ENCODE measurements at regions not wholly inside any gene's neighbourhood (a gene's known extent, or its start where the extent isn't known, plus 50 kb on each side); places are given as distances from the start of the nearest gene placed in this dataset.
"Not testable (repeated sequence)": the region's sequence is repeated elsewhere in the genome, so short reads cannot be mapped to it uniquely, and the experiment has no call there.

DNA sequence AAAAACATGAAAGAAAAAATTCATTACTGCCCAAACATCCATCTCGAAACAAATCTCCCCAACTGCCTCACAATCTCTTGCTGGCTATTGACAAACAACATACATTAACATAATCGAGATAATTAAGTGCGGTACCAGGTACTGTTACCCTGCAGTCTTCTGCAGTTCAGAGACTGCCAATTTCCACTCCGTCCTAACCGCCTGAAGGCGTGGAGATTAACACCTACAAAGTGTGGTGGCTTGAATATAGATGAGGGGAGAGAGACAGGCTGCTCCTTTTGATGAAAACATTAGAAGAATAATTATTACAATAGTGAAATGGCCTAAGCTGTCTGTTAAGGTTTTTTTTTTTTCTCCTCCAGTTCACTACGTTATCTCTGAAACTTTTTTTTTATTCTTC is 258.9 kb upstream of the SOX4 start:
- DNase-seq, result no peak

DNA sequence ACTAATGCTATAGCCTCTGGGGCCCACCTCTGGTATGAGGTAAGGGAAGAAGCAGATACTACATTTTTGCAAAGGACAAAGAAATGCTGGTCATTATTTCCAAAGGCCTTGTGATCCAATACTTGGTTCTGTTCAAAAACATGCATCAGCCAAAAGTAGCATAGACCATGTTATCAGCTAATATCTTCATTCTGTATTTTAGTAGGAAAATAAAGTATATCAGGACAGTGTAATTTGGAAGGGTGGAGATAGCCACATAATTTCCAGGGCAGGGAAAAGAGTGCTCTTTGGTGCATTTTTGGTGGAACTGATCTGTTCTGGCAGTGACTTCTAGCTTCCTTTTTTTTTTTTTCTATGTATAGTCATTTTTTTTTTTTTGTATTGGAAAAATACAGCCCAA is 258.0 kb upstream of the SOX4 start:
- DNase-seq, result no peak

- no peak for DNase-seq
Observed at GRCh38 chr6:21337263-21337662, 256.3 kb upstream of the SOX4 start.

GRCh38 chr6:21340573-21340972 is 253.0 kb upstream of the SOX4 start:
- DNase-seq, result no peak

GRCh38 chr6:21341910-21342309 is 251.6 kb upstream of the SOX4 start:
- no peak for DNase-seq

DNA sequence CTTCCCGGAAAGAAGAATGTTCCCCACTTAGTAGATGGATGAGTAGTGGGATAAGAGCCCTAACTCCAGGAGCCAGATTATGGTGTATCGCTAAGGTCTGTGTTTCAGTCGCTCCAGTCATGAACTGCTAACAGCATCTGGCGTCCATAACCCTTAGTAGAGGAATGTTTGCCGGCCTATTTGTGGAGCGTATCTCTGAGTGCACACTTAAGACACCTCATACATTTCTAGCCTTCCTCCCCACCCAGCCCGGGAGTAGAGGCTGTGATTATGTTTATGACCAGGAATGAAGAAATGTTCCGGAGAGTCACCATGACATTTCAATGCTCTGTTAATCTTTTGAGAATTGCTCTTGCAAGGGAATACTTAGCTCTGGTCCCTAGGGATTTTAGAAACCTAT is 251.1 kb upstream of the SOX4 start:
- no peak for DNase-seq

DNA sequence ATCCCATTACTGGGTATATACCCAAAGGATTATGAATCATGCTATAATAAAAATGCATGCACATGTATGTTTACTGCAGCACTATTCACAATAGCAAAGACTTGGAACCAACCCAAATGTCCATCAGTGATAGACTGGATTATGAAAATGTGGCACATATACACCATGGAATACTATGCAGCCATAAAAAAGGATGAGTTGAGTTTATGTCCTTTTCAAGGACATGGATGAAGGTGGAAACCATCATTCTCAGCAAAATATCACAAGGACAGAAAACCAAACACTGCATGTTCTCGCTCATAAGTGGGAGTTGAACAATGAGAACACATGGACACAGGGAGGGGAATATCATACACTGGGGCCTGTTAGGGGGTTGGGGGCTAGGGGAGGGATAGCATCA is 247.8 kb upstream of the SOX4 start:
- DNase-seq, result not testable (repeated sequence)

GRCh38 chr6:21348146-21348503 is 245.4 kb upstream of the SOX4 start:
- no peak for DNase-seq

DNA sequence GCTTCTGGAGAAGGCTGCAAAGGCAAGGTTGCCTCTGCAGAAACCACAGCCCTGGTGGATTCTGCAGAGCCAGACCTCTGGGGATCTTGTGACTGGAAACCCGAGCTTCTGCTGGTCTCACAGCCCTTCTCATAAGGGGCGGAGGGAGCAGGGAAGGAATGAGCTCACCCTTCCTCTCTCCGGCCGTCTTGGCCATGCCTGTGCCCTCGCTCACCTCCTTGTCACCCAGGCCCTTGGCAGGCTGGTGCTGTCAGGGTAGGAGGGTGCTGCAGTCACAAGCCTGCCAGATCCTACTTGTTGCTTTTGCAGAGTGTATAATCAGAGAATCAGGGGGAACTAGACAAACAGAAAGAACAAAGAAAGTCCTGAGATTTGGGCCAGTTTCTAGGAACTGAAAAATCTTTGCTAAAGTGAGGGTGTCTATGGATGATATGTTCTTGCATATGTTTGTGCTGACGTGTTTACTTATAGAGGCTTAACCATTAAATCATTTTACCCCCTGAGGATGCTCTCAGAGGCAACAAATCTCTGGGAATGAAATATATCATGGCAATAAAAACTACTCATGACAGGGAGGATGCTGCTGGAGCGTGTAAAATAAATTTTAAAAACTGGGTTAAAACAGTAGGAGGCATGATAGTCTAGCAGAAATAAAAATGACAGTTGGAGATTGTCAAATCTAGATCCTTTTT is 244.9 kb upstream of the SOX4 start:
- DNase-seq, result no peak

- DNase-seq, result no peak
Observed at GRCh38 chr6:21349834-21350233, 243.7 kb upstream of the SOX4 start.

GRCh38 chr6:21350926-21351325 is 242.6 kb upstream of the SOX4 start:
- DNase-seq, result no peak

GRCh38 chr6:21352131-21352530 is 241.4 kb upstream of the SOX4 start:
- no peak for DNase-seq

DNA sequence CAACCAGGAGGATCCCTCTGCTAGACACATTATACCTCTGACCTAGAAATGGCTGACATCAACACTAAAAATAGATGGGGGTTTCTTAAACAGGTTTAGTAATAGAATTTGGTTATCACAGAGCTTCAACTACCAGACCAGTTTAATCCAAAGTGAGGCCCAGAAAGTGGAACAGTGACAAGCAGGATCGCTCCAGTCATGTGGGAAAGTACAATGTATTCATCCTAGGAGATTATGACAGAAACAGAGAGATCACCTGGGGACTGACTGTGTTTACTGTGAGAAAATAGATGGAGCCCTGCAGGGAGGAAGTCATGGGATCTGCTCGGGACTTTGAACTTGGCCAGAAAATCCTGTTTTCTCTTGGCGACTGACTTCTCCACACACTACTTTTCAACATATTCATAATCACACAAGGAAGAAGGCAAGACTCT is 238.7 kb upstream of the SOX4 start:
- DNase-seq, result no peak

- DNase-seq, result no peak
Observed at GRCh38 chr6:21355638-21356037, 237.9 kb upstream of the SOX4 start.

DNA sequence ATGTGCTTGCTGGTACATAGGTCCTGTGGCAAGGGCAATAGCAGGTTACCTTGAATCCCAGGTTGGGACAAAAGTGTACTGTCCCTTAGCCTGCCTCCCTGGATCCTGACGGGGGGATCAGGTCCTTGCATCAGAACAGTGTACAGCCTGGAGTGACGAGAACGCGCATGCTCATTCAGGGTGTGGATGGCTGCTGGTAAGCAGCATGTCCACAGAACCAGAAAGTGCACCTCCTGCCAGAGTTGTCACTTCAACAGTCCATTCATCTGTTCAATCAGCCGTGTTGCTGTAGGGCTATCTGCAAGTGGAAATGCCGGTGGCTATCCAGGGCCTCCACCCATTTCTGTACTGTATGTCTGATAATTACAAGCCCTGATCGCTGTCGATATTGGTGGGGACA is 236.3 kb upstream of the SOX4 start:
- DNase-seq, result no peak

DNA sequence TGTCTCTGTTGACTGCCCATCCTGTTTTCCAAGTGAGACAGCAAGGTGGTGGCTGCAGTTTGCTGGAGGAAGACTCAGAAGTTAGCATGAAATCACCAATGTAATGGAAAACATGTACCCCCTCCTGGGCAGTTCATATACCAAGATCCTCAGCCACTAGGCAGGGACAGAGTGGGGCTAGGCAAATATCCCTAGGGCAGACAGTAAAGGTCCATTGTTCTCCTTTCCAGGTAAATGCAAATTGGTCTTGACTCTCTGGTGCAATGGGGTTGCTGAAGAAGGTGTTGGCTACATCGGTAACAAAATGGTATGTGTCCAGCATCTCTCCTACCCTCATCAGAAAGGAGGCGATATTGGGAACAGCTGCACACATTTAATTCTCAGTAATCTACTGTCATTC is 233.6 kb upstream of the SOX4 start:
- DNase-seq, result no peak

GRCh38 chr6:21360336-21360735 is 233.2 kb upstream of the SOX4 start:
- no peak for DNase-seq

GRCh38 chr6:21367148-21367547 is 226.4 kb upstream of the SOX4 start:
- no peak for DNase-seq

DNA sequence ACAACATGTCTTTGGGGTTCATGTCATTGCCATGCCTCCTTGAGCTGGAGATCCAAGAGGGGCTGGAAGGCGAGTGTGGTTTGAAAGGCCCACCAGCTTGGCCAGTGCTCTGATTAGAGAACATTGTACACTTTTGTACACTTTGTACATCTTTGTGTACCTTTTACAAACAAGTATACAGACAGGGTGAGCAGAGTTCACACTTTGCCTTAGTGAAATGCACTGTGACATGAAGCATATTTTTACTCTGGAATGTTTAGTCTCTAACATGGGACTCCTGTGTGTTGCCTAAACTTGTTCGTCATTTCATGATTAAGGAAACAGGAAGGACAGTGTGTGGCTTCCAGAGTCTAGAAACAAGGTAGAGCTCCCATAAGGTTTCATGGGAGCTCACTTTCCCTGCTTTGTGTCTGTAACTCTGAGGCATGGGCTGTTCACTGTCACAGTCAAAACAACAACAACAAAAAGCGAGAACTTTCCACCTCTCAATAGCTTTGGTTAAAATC is 225.8 kb upstream of the SOX4 start:
- DNase-seq, result no peak

GRCh38 chr6:21371061-21371460 is 222.5 kb upstream of the SOX4 start:
- DNase-seq, result no peak

DNA sequence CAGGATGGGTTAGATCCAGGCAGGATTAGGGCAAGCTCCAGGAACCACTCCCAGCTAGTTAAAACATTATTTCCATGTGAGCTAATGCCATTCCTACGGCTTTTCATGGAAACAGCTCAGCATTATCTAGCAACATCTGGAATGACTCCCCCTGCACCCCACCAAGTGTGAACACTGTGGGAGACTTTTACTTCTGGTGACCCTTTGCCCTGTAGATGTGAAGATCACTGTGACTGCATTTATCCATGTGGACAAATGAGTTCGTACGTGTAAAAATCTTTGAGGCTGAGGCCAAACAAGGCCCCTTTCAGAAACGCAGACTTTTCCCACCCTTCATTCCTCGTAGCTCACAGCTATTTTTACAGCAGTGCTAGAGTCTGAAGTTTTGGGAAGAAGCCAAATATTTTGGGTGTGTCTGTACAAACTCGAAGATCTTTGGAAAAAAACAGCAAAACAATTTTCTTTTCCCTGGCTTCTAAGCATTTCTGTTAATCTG is 221.8 kb upstream of the SOX4 start:
- DNase-seq, result no peak

GRCh38 chr6:21375151-21376116 is 218.1 kb upstream of the SOX4 start:
- no peak for DNase-seq

- DNase-seq, result no peak
Observed at GRCh38 chr6:21377356-21377755, 216.2 kb upstream of the SOX4 start.

Data from bone marrow (tissue), 2 donors.